DMS 273 treated with DMSO at 0.1 percent for 48 hours (cell line): ENCODE measurements at regions not wholly inside any gene's neighbourhood (a gene's known extent, or its start where the extent isn't known, plus 50 kb on each side); places are given as distances from the start of the nearest gene placed in this dataset.

Source experiments
- DNase-seq: peaks from one replicate; lab custom pipeline; 2025; lab: John Stamatoyannopoulos, UW

DNA sequence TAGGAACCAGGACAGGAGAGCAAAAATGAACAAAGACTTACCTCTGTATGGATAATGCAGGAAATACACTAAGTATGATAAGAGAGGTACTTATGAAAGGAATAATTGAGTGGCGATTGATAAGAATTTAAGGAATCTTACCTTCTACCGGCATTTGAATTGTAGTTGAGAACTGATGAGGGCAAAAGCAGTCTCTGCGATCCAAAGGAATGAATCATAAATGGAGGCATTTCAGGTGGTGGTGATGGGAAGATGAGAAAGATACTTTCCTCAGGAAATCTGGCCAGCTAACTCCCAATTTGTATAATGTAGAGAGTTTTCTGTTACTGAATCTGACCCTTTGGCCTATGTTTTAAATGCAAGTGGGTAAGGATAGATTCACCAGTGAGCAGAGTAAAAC, 71.9 kb upstream of the C11orf87 start:
- no peak for DNase-seq

DNA sequence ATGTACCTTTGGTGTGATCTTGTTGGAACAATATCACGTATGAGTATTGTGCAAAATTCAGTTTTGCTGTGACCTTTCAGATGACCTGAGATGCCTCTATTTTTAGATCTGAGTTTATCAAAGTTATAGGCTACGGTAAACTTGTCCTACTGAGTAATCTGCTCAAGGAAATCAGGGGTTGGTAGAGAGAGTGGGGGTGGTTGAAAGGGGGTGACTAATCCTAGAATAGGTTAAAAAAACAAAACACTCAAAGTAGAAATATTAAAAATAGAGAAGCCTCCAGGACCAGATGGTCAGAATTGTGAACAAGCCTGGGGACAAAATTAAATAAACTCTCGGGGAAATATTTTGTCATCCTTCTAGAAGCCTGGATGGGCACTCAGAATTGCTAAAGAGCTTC, 59.9 kb upstream of the C11orf87 start:
- no peak for DNase-seq

DNA sequence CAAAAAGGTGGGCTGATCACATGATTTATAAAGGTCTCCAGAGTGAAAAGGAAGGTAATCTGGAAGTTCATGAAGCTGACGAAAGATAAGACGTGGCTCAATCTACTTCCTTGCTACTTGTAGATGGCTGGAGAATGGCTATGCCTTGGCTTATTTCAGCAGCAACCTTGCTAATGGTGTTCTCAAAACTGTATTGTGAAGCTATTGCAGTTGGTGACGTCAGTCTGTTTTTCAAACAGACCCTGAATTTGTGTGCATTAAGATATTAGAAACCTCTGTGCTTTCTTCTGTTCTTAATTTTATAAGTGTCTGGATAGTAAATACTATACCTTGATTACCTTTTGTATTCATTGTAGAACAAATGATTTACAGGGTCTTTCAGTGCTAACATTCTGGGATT, 58.3 kb upstream of the C11orf87 start:
- no peak for DNase-seq

DNA sequence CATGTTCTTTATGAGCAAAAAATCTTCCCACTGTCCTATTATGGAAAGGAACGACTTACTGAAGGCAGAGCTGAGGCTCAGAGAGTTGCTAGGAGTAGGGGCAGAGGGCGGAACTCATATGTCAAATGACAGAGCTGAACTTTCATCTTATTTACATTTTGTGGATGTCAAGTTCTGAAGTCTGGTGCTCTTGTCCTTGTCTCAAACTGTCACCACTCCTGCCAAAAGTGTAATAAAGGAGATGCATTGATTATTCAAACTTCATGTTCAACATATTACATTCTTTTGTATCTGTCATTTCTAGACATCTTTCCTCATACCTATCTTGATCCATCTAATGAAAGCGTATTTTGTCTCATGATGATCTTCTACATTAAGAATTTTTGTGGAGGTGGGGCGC, 57.1 kb upstream of the C11orf87 start:
- no peak for DNase-seq

DNA sequence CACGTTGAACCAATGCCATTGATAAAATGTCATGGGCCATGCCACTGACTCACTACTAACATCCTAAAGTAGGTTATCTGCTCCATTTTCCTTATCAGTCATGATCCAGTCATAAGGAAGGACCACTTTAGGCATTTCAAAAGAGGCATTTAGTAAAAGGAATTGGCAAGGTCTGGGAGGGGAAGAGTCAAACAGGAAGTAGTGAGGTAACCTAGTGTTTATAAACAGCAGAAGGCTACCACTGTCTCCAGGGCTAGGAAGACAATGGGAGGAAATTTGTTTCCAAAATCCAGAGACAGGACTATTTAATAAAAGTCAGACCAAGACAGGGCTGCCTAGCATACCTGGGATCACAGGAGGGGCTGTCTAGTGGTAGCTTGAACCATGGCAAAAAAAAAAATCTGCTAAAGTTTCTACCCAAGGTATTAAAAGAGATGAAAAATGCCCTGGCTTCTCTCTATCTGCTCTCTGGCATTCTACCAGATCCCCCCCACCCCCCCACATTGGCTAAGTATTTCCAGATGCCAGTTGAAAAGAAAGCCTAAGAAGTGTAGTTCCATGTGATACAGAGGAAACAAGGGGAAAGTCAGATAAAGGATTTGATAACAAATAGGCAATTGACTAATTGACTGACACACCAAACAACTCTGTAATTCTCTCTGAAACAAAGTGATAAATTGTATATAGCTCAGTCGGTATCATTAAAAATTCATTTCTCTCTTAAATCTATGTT, 50.4 kb upstream of the C11orf87 start:
- no peak for DNase-seq
